Gastroesophageal sphincter (tissue), 4 donors: ENCODE measurements at regions not wholly inside any gene's neighbourhood (a gene's known extent, or its start where the extent isn't known, plus 50 kb on each side); places are given as distances from the start of the nearest gene placed in this dataset.

Source experiments
- ATAC-seq: fragments of 150-250 bp; one replicate; pipeline ENCODE4 v1.9.1; 2016; ENCODE audit warnings: mild to moderate bottlenecking, moderate library complexity
- H3K27ac ChIP-seq, 4 donors: fragments of 200-600 bp; sonication (generic) in 3 of 4; 1 replicate in 3 of 4; 2 replicates in 1 of 4; pipeline ENCODE4 v1.5.1; 2016 to 2019
- H3K27me3 ChIP-seq: fragments of 200-600 bp; sonication (generic); one replicate; pipeline ENCODE4 v1.5.1; 2019
- H3K36me3 ChIP-seq, 2 donors: fragments of 200-600 bp; sonication (generic); one replicate each; pipeline ENCODE4 v1.5.1; 2019; ENCODE audit warnings: control low read depth in 1 of 2
- H3K4me1 ChIP-seq, 3 donors: fragments of 200-600 bp; sonication (generic); 1 replicate in 2 of 3; 2 replicates in 1 of 3; pipeline ENCODE4 v1.5.1; 2016 to 2019; ENCODE audit warnings: control low read depth in 2 of 3
- H3K4me3 ChIP-seq, 2 donors: fragments of 200-600 bp; sonication (generic); one replicate each; pipeline ENCODE4 v1.5.1; 2019; ENCODE audit warnings: mild to moderate bottlenecking in 1 of 2, moderate library complexity in 1 of 2
- H3K9me3 ChIP-seq, 3 donors: fragments of 200-600 bp; sonication (generic); one replicate each; pipeline ENCODE4 v1.5.1; 2017 to 2019; ENCODE audit warnings: control low read depth in 2 of 3
- EP300 ChIP-seq: sonication (generic); formaldehyde crosslinking; IDR thresholded peaks from one replicate; pipeline ENCODE4 v1.6.1; 2017; ENCODE audit warnings: antibody characterized with exemption, mild to moderate bottlenecking
- POLR2A ChIP-seq, 2 donors: fragments of 450-650 bp; IDR thresholded peaks; one replicate each; pipeline ENCODE4 v1.6.1; 2017; ENCODE audit warnings: antibody characterized with exemption in 2 of 2, mild to moderate bottlenecking in 2 of 2, moderate library complexity in 1 of 2
- POLR2AphosphoS5 ChIP-seq: sonication (generic); formaldehyde crosslinking; IDR thresholded peaks from one replicate; pipeline ENCODE4 v1.6.1; 2017; ENCODE audit warnings: antibody characterized with exemption
- WGBS, 2 donors: methylation state at CpG; one replicate each; pipeline ENCODE4 v1.1.5; 2018; ENCODE audit warnings: low coverage in 1 of 2; 5-methylcytosine and 5-hydroxymethylcytosine counted together
- TF ChIP-seq, protein P1 (sequence below), 4 experiments: fragments of 200-600 bp in 2 of 4; fragments of 450-650 bp in 2 of 4; sonication (generic) in 1 of 4; IDR thresholded peaks; one replicate each; pipeline ENCODE4 v1.5.1; 2017 to 2019; ENCODE audit warnings: antibody characterized with exemption in 4 of 4, mild to moderate bottlenecking in 2 of 4, moderate library complexity in 2 of 4

DNA sequence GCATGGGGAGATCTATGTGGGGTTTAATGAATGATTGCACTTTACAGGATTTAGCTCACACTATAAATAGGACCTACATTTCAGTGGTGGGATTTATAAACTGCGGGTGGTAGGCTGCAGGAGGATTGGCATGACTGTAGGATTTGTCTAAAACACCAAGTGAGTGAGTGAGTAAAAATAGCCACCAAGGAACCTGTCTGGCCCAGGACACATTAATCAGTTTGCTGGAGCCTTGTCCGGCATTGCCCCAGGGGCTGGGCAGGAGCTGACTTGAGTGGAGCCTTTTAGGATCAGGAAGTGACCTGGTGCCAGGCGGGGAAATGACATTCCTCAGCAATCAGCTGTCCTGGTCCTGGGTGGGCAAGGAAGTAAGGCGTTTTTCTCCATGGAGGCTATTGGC is 193.9 kb upstream of the ADRA1D start:
- no peak for ATAC-seq
- H3K36me3 ChIP-seq: no peaks in the 10 kb centered on the region
- no peak overlapping the region for H3K27ac ChIP-seq
- 27 to 39% methylated on average over 2 to 4 of the region's 4 CpGs for WGBS, 2 donors
- H3K9me3 ChIP-seq: no peaks in the 10 kb centered on the region
- H3K4me3 ChIP-seq: no peak overlapping the region
- no peaks in the 10 kb centered on the region for H3K4me1 ChIP-seq
- H3K27me3 ChIP-seq: no peaks in the 10 kb centered on the region
- TF ChIP-seq POLR2A (IDR thresholded peaks at IDR 0.05) (no peak), POLR2AphosphoS5 (no peak), EP300 (no peak)
- TF ChIP-seq, protein P1, sequence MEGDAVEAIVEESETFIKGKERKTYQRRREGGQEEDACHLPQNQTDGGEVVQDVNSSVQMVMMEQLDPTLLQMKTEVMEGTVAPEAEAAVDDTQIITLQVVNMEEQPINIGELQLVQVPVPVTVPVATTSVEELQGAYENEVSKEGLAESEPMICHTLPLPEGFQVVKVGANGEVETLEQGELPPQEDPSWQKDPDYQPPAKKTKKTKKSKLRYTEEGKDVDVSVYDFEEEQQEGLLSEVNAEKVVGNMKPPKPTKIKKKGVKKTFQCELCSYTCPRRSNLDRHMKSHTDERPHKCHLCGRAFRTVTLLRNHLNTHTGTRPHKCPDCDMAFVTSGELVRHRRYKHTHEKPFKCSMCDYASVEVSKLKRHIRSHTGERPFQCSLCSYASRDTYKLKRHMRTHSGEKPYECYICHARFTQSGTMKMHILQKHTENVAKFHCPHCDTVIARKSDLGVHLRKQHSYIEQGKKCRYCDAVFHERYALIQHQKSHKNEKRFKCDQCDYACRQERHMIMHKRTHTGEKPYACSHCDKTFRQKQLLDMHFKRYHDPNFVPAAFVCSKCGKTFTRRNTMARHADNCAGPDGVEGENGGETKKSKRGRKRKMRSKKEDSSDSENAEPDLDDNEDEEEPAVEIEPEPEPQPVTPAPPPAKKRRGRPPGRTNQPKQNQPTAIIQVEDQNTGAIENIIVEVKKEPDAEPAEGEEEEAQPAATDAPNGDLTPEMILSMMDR (IDR thresholded peaks at IDR 0.05): no peak

GRCh38 chr20:4441871-4442270 is 192.8 kb upstream of the ADRA1D start:
- H3K36me3 ChIP-seq: no peaks in the 10 kb centered on the region
- no peak overlapping the region for H3K4me3 ChIP-seq
- no peaks in the 10 kb centered on the region for H3K27me3 ChIP-seq
- WGBS, 2 donors: 83 to 100% methylated on average over 3 of the region's 3 CpGs
- no peak overlapping the region for H3K27ac ChIP-seq
- no peak for ATAC-seq
- no peaks in the 10 kb centered on the region for H3K4me1 ChIP-seq
- no peaks in the 10 kb centered on the region for H3K9me3 ChIP-seq
- no peak for TF ChIP-seq EP300
- no peak for TF ChIP-seq POLR2AphosphoS5
- TF ChIP-seq, protein P1 (IDR thresholded peaks at IDR 0.05): no peak
- no peak for TF ChIP-seq POLR2A (IDR thresholded peaks at IDR 0.05)

DNA sequence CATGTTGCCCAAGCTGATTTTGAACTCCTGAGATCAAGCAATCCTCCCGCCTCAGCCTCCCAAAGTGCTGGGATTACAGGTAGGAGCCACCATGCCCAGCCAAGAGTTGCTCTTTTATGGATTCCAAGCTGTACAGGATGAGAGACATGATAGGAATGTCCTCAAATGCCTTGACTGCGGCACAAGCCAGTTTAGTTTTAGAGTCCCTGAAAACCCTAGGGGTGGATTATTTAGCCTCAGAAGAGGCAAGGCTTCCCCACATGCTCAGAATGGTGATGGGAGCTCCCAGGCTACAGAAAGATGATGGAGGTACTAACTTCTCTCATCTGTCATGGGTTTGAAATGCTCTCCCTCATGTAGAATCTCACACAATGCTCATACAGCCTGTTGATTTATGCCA is 192.1 kb upstream of the ADRA1D start:
- H3K4me1 ChIP-seq: no peaks in the 10 kb centered on the region
- H3K27ac ChIP-seq: no peak overlapping the region
- H3K27me3 ChIP-seq: no peaks in the 10 kb centered on the region
- no peaks in the 10 kb centered on the region for H3K9me3 ChIP-seq
- no peak for ATAC-seq
- TF ChIP-seq POLR2AphosphoS5 (no peak), EP300 (no peak), POLR2A (IDR thresholded peaks at IDR 0.05) (no peak)
- TF ChIP-seq, protein P1 (IDR thresholded peaks at IDR 0.05): no peak
- H3K4me3 ChIP-seq: no peak overlapping the region
- WGBS, 2 donors: 100% methylated on average over 2 of the region's 2 CpGs; no CpG with 5 or more reads in 1 of the 2 donors
- H3K36me3 ChIP-seq: no peaks in the 10 kb centered on the region

DNA sequence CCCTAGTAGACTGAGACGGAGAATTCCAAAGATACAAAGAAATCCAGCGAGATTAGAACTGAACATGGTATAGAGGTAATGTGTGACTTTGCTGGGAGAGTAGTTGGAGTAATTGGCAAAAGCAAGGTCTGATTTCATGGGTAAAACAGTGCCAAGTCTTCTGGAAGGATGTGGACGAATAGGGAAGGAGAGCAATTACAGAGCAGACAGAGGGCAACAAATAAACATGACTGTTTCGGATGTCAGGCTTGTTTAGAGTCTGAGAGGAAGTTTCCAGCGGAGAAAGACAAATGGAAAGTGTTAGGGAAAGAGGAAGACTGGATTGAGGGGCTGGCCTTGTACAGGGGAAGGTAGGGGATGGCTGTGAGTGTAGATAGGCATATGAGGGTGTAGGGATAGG is 190.4 kb upstream of the ADRA1D start:
- 35 to 51% methylated on average over 5 of the region's 5 CpGs for WGBS, 2 donors
- ATAC-seq: no peak
- H3K4me3 ChIP-seq: no peak overlapping the region
- no peak overlapping the region for H3K27ac ChIP-seq
- H3K36me3 ChIP-seq: no peaks in the 10 kb centered on the region
- no peaks in the 10 kb centered on the region for H3K9me3 ChIP-seq
- no peaks in the 10 kb centered on the region for H3K4me1 ChIP-seq
- no peak for TF ChIP-seq POLR2AphosphoS5
- TF ChIP-seq, protein P1 (IDR thresholded peaks at IDR 0.05): no peak
- TF ChIP-seq EP300: no peak
- TF ChIP-seq POLR2A (IDR thresholded peaks at IDR 0.05): no peak
- H3K27me3 ChIP-seq: no peaks in the 10 kb centered on the region

- Histone ChIP-seq H3K4me3 (no peak overlapping the region), H3K27ac (no peak overlapping the region), H3K27me3 (no peaks in the 10 kb centered on the region), H3K9me3 (no peaks in the 10 kb centered on the region), H3K36me3 (no peaks in the 10 kb centered on the region), H3K4me1 (no peaks in the 10 kb centered on the region)
- no peak for ATAC-seq
- WGBS, 2 donors: 75 to 83% methylated on average over 1 of the region's 1 CpG
- TF ChIP-seq, protein P1 (IDR thresholded peaks at IDR 0.05): no peak
- no peak for TF ChIP-seq POLR2AphosphoS5
- no peak for TF ChIP-seq EP300
- TF ChIP-seq POLR2A (IDR thresholded peaks at IDR 0.05): no peak
Observed at GRCh38 chr20:4437131-4437530, 188.0 kb upstream of the ADRA1D start.
